ENCODE measurements at regions not wholly inside any gene's neighbourhood (a gene's known extent, or its start where the extent isn't known, plus 50 kb on each side); places are given as distances from the start of the nearest gene placed in this dataset.

DNA sequence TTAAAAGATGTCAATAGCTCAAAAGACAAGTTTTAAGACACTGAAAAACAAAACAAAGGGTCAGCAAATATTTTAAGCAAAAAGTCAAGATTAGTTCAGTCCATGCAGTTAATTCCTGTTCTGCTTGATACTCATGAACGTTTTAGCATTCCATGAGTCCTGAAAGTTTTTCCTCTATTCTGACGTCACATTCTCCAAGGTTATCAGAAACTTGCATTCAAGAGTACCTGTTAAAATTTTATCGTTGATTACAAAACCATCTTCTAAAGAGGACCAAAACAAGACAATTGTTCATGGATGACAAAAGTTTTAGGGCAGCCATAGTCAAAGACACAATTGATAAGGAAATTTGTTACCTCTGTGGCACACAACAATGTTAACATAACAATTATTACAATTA, 52.5 kb upstream of the VOPP1 start:
- DNase-seq = no peak

DNA sequence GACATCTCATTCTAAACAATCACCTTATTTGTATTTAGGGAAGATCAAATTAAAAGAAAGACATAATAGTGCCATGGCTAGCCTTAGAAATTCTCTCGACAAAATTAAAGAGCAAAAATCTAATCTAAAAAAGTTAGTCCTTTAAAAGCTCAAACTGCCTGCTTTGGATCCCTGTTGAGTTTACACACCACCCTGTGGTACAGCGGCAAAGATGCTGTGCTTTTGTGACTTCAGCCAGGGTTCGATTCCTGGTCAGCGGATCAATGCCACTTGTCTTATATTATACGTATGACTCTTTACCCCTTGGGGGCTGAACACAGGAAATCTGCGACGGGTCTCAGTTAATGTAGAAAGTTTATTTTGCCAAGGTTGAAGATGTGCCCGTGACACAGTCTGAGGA, 51.3 kb upstream of the VOPP1 start:
- no peak for DNase-seq

GRCh38 chr7:55622241-55622640, 49.9 kb upstream of the VOPP1 start:
- no peak for DNase-seq
